GM23248 (cell line): ENCODE measurements at regions not wholly inside any gene's neighbourhood (a gene's known extent, or its start where the extent isn't known, plus 50 kb on each side); places are given as distances from the start of the nearest gene placed in this dataset.

Source experiments
- DNase-seq: peaks from one replicate; pipeline ENCODE4 v3.0.0-alpha.2; 2015
- H2AFZ ChIP-seq: fragments of 200-600 bp; sonication (generic); 2 replicates; pipeline ENCODE4 v1.6.1; 2016; ENCODE audit warnings: antibody characterized with exemption
- H3F3A ChIP-seq: fragments of 200-600 bp; sonication (generic); 2 replicates; pipeline ENCODE4 v1.6.1; 2016; ENCODE audit warnings: mild to moderate bottlenecking, antibody characterized with exemption, mixed run types; ENCODE audit not compliant: insufficient read depth
- H3K27ac ChIP-seq: fragments of 200-600 bp; sonication (generic); 2 replicates; pipeline ENCODE4 v1.5.1; 2016; ENCODE audit warnings: mild to moderate bottlenecking
- H3K27me3 ChIP-seq: fragments of 200-600 bp; sonication (generic); replicated peaks from 2 replicates; pipeline ENCODE4 v1.6.1; 2016; ENCODE audit warnings: mild to moderate bottlenecking; ENCODE audit not compliant: insufficient read depth
- H3K36me3 ChIP-seq: fragments of 200-600 bp; sonication (generic); 2 replicates; pipeline ENCODE4 v1.6.1; 2016; ENCODE audit warnings: low read depth, mild to moderate bottlenecking
- H3K4me1 ChIP-seq: fragments of 200-600 bp; sonication (generic); 2 replicates; pipeline ENCODE4 v1.6.1; 2016; ENCODE audit warnings: mild to moderate bottlenecking; ENCODE audit not compliant: insufficient read depth
- H3K4me2 ChIP-seq: fragments of 200-600 bp; sonication (generic); one replicate; pipeline ENCODE4 v1.6.1; 2016; ENCODE audit warnings: mild to moderate bottlenecking; ENCODE audit not compliant: unreplicated experiment
- H3K4me3 ChIP-seq: fragments of 200-600 bp; sonication (generic); 2 replicates; pipeline ENCODE4 v1.5.1; 2016; ENCODE audit warnings: mild to moderate bottlenecking
- H3K79me2 ChIP-seq: fragments of 200-600 bp; sonication (generic); 2 replicates; pipeline ENCODE4 v1.6.1; 2016; ENCODE audit warnings: mild to moderate bottlenecking; ENCODE audit not compliant: insufficient read depth
- H3K9ac ChIP-seq: fragments of 200-600 bp; sonication (generic); 2 replicates; pipeline ENCODE4 v1.6.1; 2016; ENCODE audit warnings: mild to moderate bottlenecking
- H3K9me2 ChIP-seq: fragments of 200-600 bp; sonication (generic); 2 replicates; pipeline ENCODE4 v1.6.1; 2016; ENCODE audit warnings: mixed run types, mild to moderate bottlenecking, moderate library complexity; ENCODE audit not compliant: insufficient read depth
- H3K9me3 ChIP-seq: fragments of 200-600 bp; sonication (generic); one replicate; pipeline ENCODE4 v1.6.1; 2017; ENCODE audit warnings: low read depth
- H4K20me1 ChIP-seq: fragments of 200-600 bp; sonication (generic); 2 replicates; pipeline ENCODE4 v1.6.0; 2016; ENCODE audit not compliant: insufficient read depth
- EZH2 ChIP-seq: fragments of 200-600 bp; sonication (generic); IDR thresholded peaks from 2 replicates; pipeline ENCODE4 v1.6.1; 2018; ENCODE audit warnings: antibody characterized with exemption, mild to moderate bottlenecking; ENCODE audit not compliant: insufficient read depth, poor library complexity, severe bottlenecking
- EZH2phosphoT487 ChIP-seq: fragments of 200-600 bp; sonication (generic); IDR thresholded peaks from 2 replicates; pipeline ENCODE4 v1.6.1; 2018; ENCODE audit warnings: antibody characterized with exemption, moderate library complexity, mild to moderate bottlenecking, low read depth; ENCODE audit not compliant: insufficient read depth
- WGBS, 2 experiments: methylation state at CpG; one replicate each; pipeline ENCODE4 v1.1.6; 2015 to 2017; ENCODE audit warnings: low lambda C conversion rate in 2 of 2, low coverage in 1 of 2; ENCODE audit errors: missing lambda C conversion rate in 2 of 2; 5-methylcytosine and 5-hydroxymethylcytosine counted together
- in situ Hi-C: fragments of 300-500 bp; cut with MboI; formaldehyde crosslinking; loops from 2 replicates; pipeline ENCODE4 v1.15.0; 2020

DNA sequence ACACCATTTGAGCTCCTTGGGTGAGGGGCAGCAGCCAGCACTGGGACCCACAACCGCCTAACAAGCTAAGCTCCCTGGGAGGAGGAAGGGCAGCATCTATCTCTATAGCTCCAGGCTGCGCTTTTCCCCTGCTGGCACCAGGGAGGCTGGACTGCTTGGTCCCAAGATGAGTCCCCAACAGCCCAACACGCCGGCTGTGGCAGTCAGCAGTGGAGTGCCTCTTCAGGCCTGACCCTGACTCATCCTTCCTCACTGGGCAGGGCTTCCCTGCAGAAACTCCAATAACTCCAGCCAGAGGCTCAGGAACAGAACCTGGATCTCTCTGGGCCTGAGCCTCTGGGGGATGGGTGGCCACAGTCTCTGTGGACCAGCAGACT is 113.7 kb upstream of the ADAMTS16 start:
- 76 to 86% methylated on average over 4 of the region's 4 CpGs for WGBS, 2 experiments
- Histone ChIP-seq H3K36me3 (no peaks in the 10 kb centered on the region), H3K4me1 (no peaks in the 10 kb centered on the region), H3F3A (no peaks in the 10 kb centered on the region), H4K20me1 (no peaks in the 10 kb centered on the region), H3K9me3 (no peaks in the 10 kb centered on the region), H3K27ac (no peak overlapping the region), H3K9ac (no peak overlapping the region), H3K79me2 (no peaks in the 10 kb centered on the region), H3K4me2 (no peak overlapping the region), H2AFZ (no peak overlapping the region), H3K9me2 (no peaks in the 10 kb centered on the region), H3K27me3 (peaks cover 5% of the 10 kb centered on the region; the same call in 1 of the 2 replicates), H3K4me3 (no peak overlapping the region)
- TF ChIP-seq EZH2phosphoT487, result no peak
- TF ChIP-seq EZH2, result no peak
- in situ Hi-C loops, result no loop called here
- DNase-seq, result peak; percentile 19

DNA sequence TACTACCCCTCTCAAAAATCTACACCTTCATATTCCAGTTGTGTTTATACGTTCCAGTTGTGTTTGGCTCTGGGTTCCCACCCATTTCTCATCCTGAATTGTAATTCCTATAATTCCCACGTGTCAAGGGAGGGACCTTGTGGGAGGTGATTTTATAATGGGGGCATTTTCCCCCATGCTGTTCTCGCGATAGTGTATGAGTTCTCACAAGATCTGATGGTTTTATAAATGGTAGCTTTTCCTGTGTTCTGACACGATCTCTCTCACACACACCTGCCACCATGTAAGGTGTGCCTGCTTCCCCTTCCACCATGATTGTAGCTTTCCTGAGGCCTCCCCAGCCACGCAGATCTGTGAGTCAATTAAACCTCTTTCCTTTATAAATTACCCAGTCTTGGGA is 108.5 kb upstream of the ADAMTS16 start:
- Histone ChIP-seq H4K20me1 (no peaks in the 10 kb centered on the region), H3F3A (no peaks in the 10 kb centered on the region), H3K4me1 (no peaks in the 10 kb centered on the region), H3K4me3 (no peak overlapping the region), H3K9me3 (no peaks in the 10 kb centered on the region), H3K36me3 (no peaks in the 10 kb centered on the region), H3K27me3 (peaks cover 18% of the 10 kb centered on the region), H3K9ac (no peak overlapping the region), H3K4me2 (no peak overlapping the region), H3K9me2 (no peaks in the 10 kb centered on the region), H3K27ac (no peak overlapping the region), H2AFZ (no peak overlapping the region), H3K79me2 (no peaks in the 10 kb centered on the region)
- no peak for DNase-seq
- 39 to 44% methylated on average over 6 of the region's 6 CpGs for WGBS, 2 experiments
- TF ChIP-seq EZH2 (no peak), EZH2phosphoT487 (no peak)
- in situ Hi-C loops, result no loop called here

DNA sequence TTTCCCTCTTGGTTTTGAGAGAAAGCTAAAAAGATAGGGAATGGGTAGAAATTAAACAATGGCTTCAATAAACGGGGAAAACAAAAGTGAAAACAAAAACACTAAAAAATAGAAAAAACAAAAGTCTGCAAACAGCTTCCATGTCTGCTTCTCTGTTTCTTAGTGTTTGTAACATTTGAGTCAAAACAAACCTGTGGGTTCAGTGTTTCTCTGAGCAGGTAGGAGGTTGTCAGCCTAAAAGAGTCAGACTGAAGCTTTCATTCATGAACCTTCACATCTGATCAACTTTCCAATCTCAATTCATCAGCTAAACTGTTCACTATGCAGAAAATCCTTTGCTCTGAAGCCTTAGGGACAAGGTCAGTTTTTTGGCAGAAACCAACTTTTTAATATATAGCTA is 102.5 kb upstream of the ADAMTS16 start:
- in situ Hi-C loops, result no loop called here
- no peaks in the 10 kb centered on the region for H3K9me2 ChIP-seq
- no peaks in the 10 kb centered on the region for H4K20me1 ChIP-seq
- no peak overlapping the region for H3K4me3 ChIP-seq
- TF ChIP-seq EZH2 (no peak), EZH2phosphoT487 (no peak)
- no peaks in the 10 kb centered on the region for H3F3A ChIP-seq
- no peaks in the 10 kb centered on the region for H3K79me2 ChIP-seq
- no peak overlapping the region for H3K27ac ChIP-seq
- H3K27me3 ChIP-seq, result peaks cover 31% of the 10 kb centered on the region
- no peak for DNase-seq
- 31 to 36% methylated on average over 1 of the region's 1 CpG for WGBS, 2 experiments
- H2AFZ ChIP-seq, result no peak overlapping the region
- H3K9ac ChIP-seq, result no peak overlapping the region
- H3K9me3 ChIP-seq, result no peaks in the 10 kb centered on the region
- no peaks in the 10 kb centered on the region for H3K4me1 ChIP-seq
- H3K36me3 ChIP-seq, result no peaks in the 10 kb centered on the region
- H3K4me2 ChIP-seq, result no peak overlapping the region

DNA sequence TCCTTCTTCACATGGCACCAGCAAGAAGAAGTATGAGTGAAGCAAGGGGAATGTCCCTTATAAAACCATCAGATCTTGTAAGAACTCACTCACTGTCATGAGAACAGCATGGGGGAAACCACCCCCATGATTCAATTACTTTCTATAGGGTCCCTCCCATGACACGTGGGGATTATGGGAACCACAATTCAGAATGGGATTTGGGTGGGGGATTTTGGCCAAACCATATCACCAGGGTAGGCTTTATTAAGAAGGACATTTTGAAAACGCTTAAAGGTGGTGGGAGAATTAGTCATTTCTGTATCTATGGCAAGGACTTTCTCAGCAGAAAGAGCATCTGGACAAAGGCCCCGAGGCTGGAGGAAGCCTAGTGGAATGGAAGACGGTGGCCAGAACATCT is 100.2 kb upstream of the ADAMTS16 start:
- Histone ChIP-seq H3F3A (no peaks in the 10 kb centered on the region), H3K36me3 (no peaks in the 10 kb centered on the region), H3K27me3 (peaks cover 35% of the 10 kb centered on the region), H2AFZ (no peak overlapping the region), H3K27ac (no peak overlapping the region), H3K9ac (no peak overlapping the region), H4K20me1 (no peaks in the 10 kb centered on the region), H3K4me1 (no peaks in the 10 kb centered on the region), H3K4me2 (no peak overlapping the region), H3K9me3 (no peaks in the 10 kb centered on the region), H3K4me3 (no peak overlapping the region), H3K9me2 (no peaks in the 10 kb centered on the region), H3K79me2 (no peaks in the 10 kb centered on the region)
- TF ChIP-seq EZH2phosphoT487, result no peak
- no peak for TF ChIP-seq EZH2
- 27 to 31% methylated on average over 4 of the region's 4 CpGs for WGBS, 2 experiments
- in situ Hi-C loops, result no loop called here
- no peak for DNase-seq

DNA sequence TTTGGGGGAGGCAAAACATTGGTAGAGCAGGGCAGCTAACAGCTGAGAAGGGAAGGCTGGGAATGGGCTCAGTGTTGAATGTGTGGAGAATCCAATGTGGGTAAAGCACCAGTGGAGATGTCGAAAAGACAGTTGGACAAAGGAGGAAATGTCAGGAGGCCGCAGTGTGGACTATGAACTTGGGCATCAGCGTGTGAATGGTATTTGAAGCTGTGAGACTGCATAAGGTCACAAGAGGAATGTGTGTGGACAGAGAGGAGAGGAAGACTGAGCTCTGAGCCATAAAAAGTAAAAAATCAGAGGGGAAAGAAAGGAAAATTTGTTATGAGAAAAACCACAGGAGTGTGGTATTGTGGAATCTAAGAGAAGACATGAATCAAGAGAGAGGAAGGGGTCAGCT is 99.4 kb upstream of the ADAMTS16 start:
- Histone ChIP-seq H3K4me2 (no peak overlapping the region), H3F3A (no peaks in the 10 kb centered on the region), H3K4me1 (no peaks in the 10 kb centered on the region), H3K4me3 (no peak overlapping the region), H3K27me3 (peaks cover 43% of the 10 kb centered on the region), H3K27ac (no peak overlapping the region), H4K20me1 (no peaks in the 10 kb centered on the region), H2AFZ (no peak overlapping the region), H3K9me3 (no peaks in the 10 kb centered on the region), H3K36me3 (no peaks in the 10 kb centered on the region), H3K9ac (no peak overlapping the region), H3K79me2 (no peaks in the 10 kb centered on the region), H3K9me2 (no peaks in the 10 kb centered on the region)
- WGBS, 2 experiments, result 39 to 44% methylated on average over 3 of the region's 3 CpGs
- no peak for TF ChIP-seq EZH2
- TF ChIP-seq EZH2phosphoT487, result no peak
- in situ Hi-C loops, result no loop called here
- no peak for DNase-seq
